T-helper 1 cell treated with Interleukin-12 subunit alpha and Interleukin-12 subunit beta and Interleukin-4 antibody, amounts not matched to agents 30 μg/mL and 1 μg/mL, for 36 hours (primary cell): ENCODE measurements at regions not wholly inside any gene's neighbourhood (a gene's known extent, or its start where the extent isn't known, plus 50 kb on each side); places are given as distances from the start of the nearest gene placed in this dataset.

ENCODE experiments used
- H3K27ac Mint-ChIP-seq: one replicate; pipeline ENCODE4 v1.8.0; 2021; ENCODE audit warnings: mild to moderate bottlenecking, mixed read lengths
- H3K27me3 Mint-ChIP-seq: one replicate; pipeline ENCODE4 v1.8.0; 2021; ENCODE audit warnings: low read depth, mixed read lengths
- H3K36me3 Mint-ChIP-seq: one replicate; pipeline ENCODE4 v1.8.0; 2021; ENCODE audit warnings: low read depth, mixed read lengths
- H3K4me1 Mint-ChIP-seq: one replicate; pipeline ENCODE4 v1.8.0; 2021; ENCODE audit warnings: low read depth, mixed read lengths
- H3K4me3 Mint-ChIP-seq: one replicate; pipeline ENCODE4 v1.8.0; 2021; ENCODE audit warnings: mild to moderate bottlenecking, moderate library complexity, mixed read lengths
- H3K9me3 Mint-ChIP-seq: one replicate; pipeline ENCODE4 v1.8.0; 2021; ENCODE audit warnings: mixed read lengths

DNA sequence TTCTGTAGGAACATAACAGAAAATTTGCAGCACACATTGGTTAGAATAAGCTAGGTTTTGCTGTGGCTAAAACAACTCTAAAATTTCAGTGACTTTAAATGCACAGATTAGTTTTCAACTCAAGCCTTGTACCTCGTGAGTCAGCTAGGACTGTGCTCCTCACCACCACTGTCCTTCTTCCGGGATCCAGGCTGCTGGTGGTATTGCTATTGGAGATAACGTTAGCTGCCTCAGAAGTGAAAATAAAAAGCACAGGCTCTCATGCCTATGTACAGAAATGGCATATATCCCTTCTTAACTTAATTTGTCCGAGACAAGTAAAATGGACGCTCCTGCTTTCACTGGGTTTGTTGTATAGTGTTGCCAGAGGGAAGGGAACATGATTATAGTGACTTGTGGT, 931.1 kb upstream of the EYS start:
- no peaks in the 10 kb centered on the region for H3K4me1 Mint-ChIP-seq
- no peak overlapping the region for H3K27ac Mint-ChIP-seq
- H3K9me3 Mint-ChIP-seq = peaks cover 13% of the 10 kb centered on the region
- H3K36me3 Mint-ChIP-seq = no peaks in the 10 kb centered on the region
- no peaks in the 10 kb centered on the region for H3K27me3 Mint-ChIP-seq
- no peak overlapping the region for H3K4me3 Mint-ChIP-seq

DNA sequence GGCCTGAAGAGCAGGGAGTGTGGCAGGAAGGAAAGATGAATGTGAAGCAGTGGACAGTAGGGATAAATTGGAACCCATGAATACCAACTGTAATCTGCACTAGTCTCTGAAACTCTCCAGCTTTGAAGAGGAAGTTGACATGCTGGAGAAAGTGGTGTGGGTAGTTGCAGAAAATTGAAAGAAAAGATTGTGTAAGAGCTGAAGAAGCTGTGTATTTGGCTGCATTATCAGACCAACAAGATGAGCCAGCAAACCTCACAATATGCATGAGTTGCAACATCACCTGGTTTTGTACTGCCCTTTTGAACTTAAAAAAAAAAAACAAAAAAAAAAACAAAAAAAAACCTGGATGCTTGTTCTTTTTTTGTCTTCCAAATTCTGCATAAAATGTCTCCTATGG, 921.9 kb upstream of the EYS start:
- no peak overlapping the region for H3K4me3 Mint-ChIP-seq
- no peaks in the 10 kb centered on the region for H3K4me1 Mint-ChIP-seq
- no peaks in the 10 kb centered on the region for H3K27me3 Mint-ChIP-seq
- no peaks in the 10 kb centered on the region for H3K36me3 Mint-ChIP-seq
- peaks cover 4% of the 10 kb centered on the region for H3K9me3 Mint-ChIP-seq
- H3K27ac Mint-ChIP-seq = no peak overlapping the region

DNA sequence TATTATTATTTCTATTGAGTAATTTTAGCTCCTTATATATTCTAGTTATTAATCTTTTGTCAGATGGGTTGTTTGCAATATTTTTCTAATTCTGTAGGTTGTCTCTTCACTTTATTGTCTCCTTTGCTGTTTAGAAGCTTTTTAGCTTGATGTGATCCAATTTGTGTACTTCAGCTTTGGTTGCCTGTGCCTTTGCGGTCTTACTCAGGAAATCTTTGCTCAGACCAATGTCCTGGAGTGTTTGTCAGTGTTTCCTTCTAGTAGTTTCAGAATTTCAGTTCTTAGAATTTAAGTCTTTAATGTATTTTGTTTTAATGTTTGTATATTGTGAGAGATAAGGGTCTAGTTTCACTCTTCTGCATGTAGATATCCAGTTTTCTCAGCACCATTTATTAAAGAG, 916.0 kb upstream of the EYS start:
- Mint-ChIP-seq H3K27me3 (no peaks in the 10 kb centered on the region), H3K36me3 (no peaks in the 10 kb centered on the region), H3K27ac (no peak overlapping the region)

DNA sequence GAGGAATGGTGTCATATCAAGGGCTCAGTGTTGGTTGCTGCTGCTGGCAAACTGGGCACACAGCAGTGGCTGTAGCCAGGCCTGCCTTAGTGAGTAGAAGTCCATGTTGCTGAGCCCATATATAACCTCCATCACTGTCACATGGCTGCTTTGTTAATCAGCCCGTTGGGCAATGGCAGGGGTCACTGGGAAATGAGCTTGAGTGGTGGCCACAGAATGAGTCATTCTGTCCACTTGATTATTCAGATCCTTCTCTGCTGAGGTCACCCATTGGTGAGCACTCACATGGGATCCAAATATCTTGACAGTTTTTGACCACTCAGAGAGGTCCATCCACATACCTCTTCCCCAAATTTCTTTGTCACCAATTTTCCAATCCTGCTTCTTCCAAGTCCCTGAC, 898.9 kb upstream of the EYS start:
- H3K36me3 Mint-ChIP-seq = no peaks in the 10 kb centered on the region
- peaks cover 20% of the 10 kb centered on the region for H3K9me3 Mint-ChIP-seq
- H3K27ac Mint-ChIP-seq = no peak overlapping the region
- no peak overlapping the region for H3K4me3 Mint-ChIP-seq
- no peaks in the 10 kb centered on the region for H3K27me3 Mint-ChIP-seq
- H3K4me1 Mint-ChIP-seq = no peaks in the 10 kb centered on the region

More for the DNA sequence above, 916.0 kb upstream of the EYS start:
- H3K9me3 Mint-ChIP-seq = no peaks in the 10 kb centered on the region
- H3K4me3 Mint-ChIP-seq = no peak overlapping the region
- H3K4me1 Mint-ChIP-seq = no peaks in the 10 kb centered on the region

DNA sequence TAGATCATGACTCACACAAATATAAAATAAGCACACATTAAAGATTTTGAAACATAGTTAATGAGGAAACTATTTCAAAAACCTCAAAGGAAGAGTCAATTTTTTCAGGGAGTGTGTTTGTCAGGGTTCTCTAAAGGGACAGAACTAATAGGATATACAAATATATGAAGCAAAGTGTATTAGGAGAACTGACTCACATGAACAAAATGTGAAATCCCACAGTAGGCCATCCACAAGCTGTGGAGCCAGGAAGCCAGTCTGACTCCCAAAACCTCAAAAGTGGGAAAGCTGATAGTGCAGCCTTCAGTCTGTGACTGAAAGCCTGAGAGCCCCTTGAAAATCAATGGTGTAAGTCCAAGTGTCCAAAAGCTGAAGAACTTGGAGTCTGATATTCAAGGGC, 898.0 kb upstream of the EYS start:
- Mint-ChIP-seq H3K27me3 (no peaks in the 10 kb centered on the region), H3K4me3 (no peak overlapping the region), H3K27ac (no peak overlapping the region), H3K4me1 (no peaks in the 10 kb centered on the region), H3K36me3 (no peaks in the 10 kb centered on the region), H3K9me3 (peaks cover 30% of the 10 kb centered on the region)

DNA sequence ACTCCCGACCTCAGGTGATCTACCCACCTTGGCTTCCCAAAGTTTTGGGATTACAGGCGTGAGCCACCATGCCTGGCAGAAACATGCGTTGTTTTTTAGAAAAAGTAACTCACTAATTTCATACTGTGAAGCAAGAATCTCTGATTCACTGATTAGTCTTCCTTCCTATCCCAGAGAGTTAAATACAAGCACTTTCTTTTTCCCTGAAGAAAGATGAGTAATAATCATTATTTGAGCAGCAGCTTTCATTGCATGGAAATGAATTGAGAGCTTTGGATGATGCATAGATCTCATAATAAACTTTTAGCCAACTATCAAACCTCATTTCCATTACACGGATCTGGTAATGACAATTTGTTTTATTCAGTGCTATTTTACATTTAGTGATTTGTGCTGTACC, 892.5 kb upstream of the EYS start:
- Mint-ChIP-seq H3K27ac (no peak overlapping the region), H3K4me3 (no peak overlapping the region), H3K36me3 (no peaks in the 10 kb centered on the region), H3K9me3 (peaks cover 25% of the 10 kb centered on the region), H3K27me3 (no peaks in the 10 kb centered on the region), H3K4me1 (no peaks in the 10 kb centered on the region)

DNA sequence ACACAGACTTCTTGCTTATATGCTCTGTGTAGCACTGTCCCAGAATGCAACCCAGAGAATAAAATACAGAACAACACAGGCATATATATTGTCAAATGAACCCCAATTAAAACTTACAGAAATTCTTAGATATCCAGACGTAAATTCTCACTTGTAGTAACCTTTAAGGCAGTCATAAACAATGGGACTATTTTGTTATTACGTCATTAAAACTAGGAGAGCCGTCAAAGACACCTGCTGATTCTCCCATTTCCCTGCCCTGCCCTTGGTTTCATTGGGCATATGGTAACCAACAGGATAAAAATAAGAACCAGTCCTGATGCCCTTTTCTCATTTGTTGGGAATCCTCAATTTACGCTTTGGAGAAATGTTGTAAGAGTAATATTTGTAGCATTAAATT, 871.3 kb upstream of the EYS start:
- Mint-ChIP-seq H3K27me3 (no peaks in the 10 kb centered on the region), H3K4me1 (no peaks in the 10 kb centered on the region), H3K4me3 (no peak overlapping the region), H3K36me3 (no peaks in the 10 kb centered on the region), H3K9me3 (peaks cover 3% of the 10 kb centered on the region), H3K27ac (no peak overlapping the region)

DNA sequence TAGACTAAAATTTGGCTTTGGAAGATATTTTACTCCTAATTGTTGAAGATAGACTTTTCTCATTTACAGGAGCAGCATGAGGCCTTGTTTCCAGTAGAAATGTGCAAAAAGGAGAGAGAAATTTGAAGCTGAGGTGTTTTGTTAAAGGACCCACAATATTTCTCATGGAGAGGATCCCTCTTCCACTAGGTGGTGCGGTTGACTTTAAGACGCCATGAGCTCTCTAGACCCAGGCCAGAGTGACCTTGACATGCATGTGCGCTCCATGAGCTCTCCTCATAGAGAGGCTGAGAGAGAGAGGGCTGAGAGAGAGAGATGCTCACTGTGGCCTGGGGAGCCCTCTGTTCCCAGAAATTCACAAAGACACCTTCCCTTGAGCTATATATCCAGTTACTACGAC, 861.2 kb upstream of the EYS start:
- no peaks in the 10 kb centered on the region for H3K36me3 Mint-ChIP-seq

DNA sequence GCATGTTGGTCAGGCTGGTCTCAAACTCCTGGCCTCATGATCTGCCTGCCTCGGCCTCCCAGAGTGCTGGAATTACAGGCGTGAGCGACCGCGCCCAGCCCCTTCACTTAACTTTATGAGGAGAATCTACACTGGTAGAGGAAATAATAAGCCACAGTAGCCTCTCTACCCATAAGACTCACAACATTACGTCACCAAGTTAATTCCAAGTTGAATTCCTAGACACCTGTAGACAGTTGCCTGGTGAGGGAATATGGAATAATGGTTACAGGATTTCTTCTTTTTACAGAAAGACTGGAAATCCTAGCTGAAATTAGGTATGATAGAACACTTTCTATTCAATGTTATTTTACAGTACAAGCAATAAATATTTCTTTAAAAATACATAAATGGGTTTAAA, 854.5 kb upstream of the EYS start:
- no peaks in the 10 kb centered on the region for H3K36me3 Mint-ChIP-seq
- no peaks in the 10 kb centered on the region for H3K4me1 Mint-ChIP-seq
- H3K27ac Mint-ChIP-seq = no peak overlapping the region
- H3K9me3 Mint-ChIP-seq = no peaks in the 10 kb centered on the region
- H3K4me3 Mint-ChIP-seq = no peak overlapping the region
- no peaks in the 10 kb centered on the region for H3K27me3 Mint-ChIP-seq

More for the DNA sequence above, 861.2 kb upstream of the EYS start:
- Mint-ChIP-seq H3K27ac (no peak overlapping the region), H3K4me3 (no peak overlapping the region), H3K4me1 (no peaks in the 10 kb centered on the region), H3K27me3 (no peaks in the 10 kb centered on the region), H3K9me3 (peaks cover 6% of the 10 kb centered on the region)

DNA sequence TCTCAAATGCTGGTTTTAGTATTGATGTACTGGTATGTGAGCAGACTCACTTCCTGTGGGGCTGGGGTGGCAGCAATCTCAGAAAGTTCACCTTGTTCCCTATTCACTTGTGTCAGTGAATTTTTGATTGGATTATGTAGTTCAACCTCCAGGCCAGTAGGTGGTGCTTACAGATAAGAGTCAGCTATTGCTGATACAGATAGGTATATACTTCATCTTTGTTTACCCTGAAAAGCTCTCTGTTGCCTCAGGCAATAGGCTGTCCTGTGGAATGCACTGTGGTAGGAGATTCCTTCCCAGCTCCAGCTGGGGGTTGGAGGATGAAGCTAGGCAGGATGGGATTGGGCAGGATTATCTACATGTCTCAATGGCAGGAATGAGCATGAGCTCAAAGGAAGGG, 851.2 kb upstream of the EYS start:
- peaks cover 10% of the 10 kb centered on the region for H3K9me3 Mint-ChIP-seq

DNA sequence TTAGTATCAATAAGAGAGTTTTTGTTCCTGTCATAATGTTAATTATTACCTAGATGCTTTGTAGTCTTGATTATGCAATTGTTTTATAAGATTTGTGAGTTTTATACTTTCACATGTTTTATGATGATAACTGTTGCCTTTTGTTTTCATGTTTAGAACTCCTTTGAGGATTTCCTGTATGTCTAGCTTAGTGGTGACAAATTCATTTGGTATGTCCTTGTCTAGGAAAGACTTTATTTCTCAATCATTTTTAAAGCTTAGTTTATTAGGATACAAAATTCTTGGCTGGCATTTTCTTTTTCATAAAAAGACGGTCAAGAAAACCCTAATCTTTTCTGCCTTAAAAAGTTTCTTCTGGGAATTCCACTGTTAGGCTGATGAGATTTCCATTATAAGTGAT, 849.9 kb upstream of the EYS start:
- peaks cover 10% of the 10 kb centered on the region for H3K9me3 Mint-ChIP-seq
- no peak overlapping the region for H3K27ac Mint-ChIP-seq
- H3K4me1 Mint-ChIP-seq = no peaks in the 10 kb centered on the region
- H3K27me3 Mint-ChIP-seq = no peaks in the 10 kb centered on the region
- H3K4me3 Mint-ChIP-seq = no peak overlapping the region
- no peaks in the 10 kb centered on the region for H3K36me3 Mint-ChIP-seq

More for the DNA sequence above, 851.2 kb upstream of the EYS start:
- no peaks in the 10 kb centered on the region for H3K36me3 Mint-ChIP-seq
- no peaks in the 10 kb centered on the region for H3K27me3 Mint-ChIP-seq
- H3K27ac Mint-ChIP-seq = no peak overlapping the region
- no peak overlapping the region for H3K4me3 Mint-ChIP-seq
- H3K4me1 Mint-ChIP-seq = no peaks in the 10 kb centered on the region

DNA sequence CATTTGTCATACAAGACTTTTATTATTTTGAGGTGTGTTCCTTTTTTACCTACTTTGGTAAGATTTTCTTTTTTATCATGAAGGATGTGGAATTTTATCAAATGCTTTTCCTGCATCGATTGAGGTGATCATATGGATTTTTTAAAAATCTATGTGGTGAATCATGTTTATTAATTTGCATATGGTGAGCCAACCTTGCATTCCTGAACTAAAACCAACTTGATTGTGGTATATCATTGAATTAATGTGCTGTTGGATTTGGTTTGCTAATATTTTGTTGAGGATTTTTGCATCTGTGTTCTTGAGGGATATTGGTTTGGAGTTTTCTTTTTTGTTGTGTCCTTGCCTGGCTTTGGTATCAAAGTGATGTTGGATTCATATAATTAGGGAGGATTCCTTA, 848.1 kb upstream of the EYS start:
- Mint-ChIP-seq H3K4me1 (no peaks in the 10 kb centered on the region), H3K36me3 (no peaks in the 10 kb centered on the region), H3K27ac (no peak overlapping the region), H3K9me3 (peaks cover 18% of the 10 kb centered on the region), H3K4me3 (no peak overlapping the region), H3K27me3 (no peaks in the 10 kb centered on the region)

DNA sequence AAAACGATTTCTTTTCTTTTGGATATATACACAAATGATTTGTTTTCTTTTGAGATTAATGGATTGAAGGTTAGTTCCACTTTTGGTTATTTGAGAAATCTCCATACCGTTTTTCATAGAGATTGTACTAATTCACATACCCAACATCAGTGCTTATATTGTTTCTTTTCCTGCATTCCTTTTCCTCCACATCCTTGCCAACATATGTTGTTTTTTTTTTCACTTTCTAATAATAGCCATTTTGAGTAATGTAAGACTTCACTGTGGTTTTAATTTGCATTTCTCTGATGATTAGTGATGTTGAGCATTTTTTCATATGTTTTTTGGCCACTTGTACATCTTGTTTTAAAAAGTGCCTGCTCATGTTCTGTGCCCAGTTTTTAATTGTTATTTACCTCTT, 846.4 kb upstream of the EYS start:
- Mint-ChIP-seq H3K27ac (no peak overlapping the region), H3K9me3 (peaks cover 18% of the 10 kb centered on the region), H3K36me3 (no peaks in the 10 kb centered on the region), H3K4me3 (no peak overlapping the region), H3K4me1 (no peaks in the 10 kb centered on the region), H3K27me3 (no peaks in the 10 kb centered on the region)

DNA sequence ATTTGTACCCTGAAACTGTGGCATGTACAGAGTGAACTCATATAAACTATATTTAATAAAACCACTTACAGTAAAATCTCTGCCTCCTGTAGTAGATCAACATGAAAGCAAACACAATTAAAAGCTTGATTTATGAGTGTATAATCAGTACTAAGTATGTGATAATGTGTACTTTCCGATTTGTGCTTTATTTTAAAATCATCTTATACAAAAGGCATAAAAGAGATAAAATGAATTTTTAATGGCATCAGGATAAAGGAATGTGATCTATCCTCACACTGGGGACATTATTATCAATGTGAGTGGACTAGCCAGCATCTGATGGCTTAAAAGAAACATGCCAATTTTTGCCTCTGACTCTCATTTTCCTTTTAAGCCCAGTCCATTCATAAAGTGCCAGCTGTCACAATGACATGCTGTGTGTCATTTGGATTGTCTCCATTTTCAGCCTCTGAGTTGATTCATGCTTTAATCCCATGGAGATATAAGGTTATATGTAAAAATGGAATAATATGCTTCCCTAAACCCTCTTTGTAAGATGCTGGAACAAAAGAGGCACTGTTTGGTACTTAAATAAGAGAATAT, 831.6 kb upstream of the EYS start:
- Mint-ChIP-seq H3K27ac (no peak overlapping the region), H3K9me3 (peaks cover 15% of the 10 kb centered on the region), H3K4me1 (no peaks in the 10 kb centered on the region), H3K36me3 (no peaks in the 10 kb centered on the region), H3K27me3 (no peaks in the 10 kb centered on the region), H3K4me3 (no peak overlapping the region)

DNA sequence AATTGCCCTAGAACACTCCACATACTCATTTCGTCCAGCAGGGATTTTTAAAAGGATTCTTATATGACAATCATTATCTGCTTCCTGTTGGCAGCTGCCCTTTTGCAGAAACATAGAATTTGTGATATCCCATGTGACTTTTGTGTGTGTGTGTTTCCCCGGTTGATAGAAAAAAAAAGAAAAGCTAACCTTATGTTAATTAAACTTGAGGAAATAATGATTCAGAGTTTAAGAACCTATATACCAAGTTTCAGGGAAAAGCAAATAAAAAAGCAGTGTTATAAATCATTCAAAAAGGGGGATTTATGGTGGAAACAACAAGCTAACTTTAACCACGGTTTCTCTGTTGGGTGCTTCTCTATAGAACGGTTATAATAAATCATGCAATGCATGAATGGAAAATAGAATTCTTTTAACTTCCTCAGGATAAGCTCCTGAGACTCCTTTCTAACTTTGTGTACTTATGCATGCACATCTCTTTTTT, 826.9 kb upstream of the EYS start:
- Mint-ChIP-seq H3K36me3 (no peaks in the 10 kb centered on the region), H3K9me3 (peaks cover 4% of the 10 kb centered on the region), H3K4me3 (no peak overlapping the region), H3K27me3 (no peaks in the 10 kb centered on the region), H3K27ac (no peak overlapping the region), H3K4me1 (no peaks in the 10 kb centered on the region)

DNA sequence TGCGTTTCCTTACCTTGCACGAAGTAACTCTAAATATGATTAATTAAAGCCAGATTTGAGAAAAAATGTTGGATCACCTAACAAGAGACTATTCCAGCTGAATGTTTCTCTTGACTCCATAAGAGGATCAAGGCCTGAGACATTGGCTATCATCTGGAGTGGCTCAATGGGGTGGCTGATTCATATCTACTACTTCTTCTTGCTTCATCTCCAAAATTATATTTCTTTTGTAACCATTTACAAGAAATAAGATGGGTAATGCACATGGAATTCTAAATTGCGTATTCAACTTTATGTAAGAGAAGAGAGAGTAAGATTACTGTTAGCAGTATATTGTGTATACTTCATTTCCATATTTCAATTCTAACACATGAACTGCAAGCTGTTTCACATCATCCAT, 819.0 kb upstream of the EYS start:
- Mint-ChIP-seq H3K4me3 (no peak overlapping the region), H3K9me3 (peaks cover 8% of the 10 kb centered on the region), H3K36me3 (no peaks in the 10 kb centered on the region), H3K4me1 (no peaks in the 10 kb centered on the region), H3K27ac (no peak overlapping the region), H3K27me3 (no peaks in the 10 kb centered on the region)
